ENCODE measurements at regions not wholly inside any gene's neighbourhood (a gene's known extent, or its start where the extent isn't known, plus 50 kb on each side); places are given as distances from the start of the nearest gene placed in this dataset.

DNA sequence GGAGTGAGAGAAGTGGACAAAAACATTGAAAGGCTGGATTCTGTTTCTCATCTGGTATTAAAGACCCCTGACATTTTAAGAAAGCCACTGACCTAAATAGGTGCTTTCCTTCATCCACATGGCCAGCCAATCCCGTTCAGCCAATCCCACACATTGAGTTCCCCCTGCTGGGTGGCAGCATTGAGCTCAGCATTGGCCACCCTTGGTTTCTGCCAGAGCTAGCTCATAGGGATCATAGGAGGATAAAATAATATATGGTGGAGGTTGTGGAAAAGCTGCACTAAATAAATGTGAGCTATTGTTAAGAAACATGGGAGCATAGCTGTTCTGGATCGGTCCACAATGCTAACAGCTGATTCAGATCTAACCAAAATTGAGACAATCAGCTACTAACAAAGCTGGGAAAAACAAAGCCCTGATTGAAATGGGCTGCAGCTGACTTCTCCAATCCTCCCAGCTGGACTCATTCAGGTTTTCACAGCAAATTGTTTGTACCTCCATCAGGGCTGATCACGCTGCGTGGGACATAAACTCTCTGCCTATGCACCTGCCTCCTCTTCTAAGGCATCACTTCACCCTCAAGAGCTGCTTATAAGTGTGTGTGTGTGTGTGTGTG lies 256.5 kb downstream of the EMP1 start:
- DNase-seq (ENCODE audit: low read depth in 1 of 2, low spot score in 1 of 2), result no peak
- Histone ChIP-seq H3K27ac (replicated peaks) (no peak overlapping the region), H3K27me3 (ENCODE audit: insufficient read depth, poor library complexity, severe bottlenecking) (no peaks in the 10 kb centered on the region), H3K4me3 (replicated peaks; ENCODE audit: insufficient read depth, low read length) (no peak overlapping the region)
- TF ChIP-seq, protein P1, sequence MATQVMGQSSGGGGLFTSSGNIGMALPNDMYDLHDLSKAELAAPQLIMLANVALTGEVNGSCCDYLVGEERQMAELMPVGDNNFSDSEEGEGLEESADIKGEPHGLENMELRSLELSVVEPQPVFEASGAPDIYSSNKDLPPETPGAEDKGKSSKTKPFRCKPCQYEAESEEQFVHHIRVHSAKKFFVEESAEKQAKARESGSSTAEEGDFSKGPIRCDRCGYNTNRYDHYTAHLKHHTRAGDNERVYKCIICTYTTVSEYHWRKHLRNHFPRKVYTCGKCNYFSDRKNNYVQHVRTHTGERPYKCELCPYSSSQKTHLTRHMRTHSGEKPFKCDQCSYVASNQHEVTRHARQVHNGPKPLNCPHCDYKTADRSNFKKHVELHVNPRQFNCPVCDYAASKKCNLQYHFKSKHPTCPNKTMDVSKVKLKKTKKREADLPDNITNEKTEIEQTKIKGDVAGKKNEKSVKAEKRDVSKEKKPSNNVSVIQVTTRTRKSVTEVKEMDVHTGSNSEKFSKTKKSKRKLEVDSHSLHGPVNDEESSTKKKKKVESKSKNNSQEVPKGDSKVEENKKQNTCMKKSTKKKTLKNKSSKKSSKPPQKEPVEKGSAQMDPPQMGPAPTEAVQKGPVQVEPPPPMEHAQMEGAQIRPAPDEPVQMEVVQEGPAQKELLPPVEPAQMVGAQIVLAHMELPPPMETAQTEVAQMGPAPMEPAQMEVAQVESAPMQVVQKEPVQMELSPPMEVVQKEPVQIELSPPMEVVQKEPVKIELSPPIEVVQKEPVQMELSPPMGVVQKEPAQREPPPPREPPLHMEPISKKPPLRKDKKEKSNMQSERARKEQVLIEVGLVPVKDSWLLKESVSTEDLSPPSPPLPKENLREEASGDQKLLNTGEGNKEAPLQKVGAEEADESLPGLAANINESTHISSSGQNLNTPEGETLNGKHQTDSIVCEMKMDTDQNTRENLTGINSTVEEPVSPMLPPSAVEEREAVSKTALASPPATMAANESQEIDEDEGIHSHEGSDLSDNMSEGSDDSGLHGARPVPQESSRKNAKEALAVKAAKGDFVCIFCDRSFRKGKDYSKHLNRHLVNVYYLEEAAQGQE (IDR thresholded peaks at IDR 0.05; ENCODE audit: insufficient replicate concordance, low read depth), result no peak
- TF ChIP-seq SPI1 (IDR thresholded peaks at IDR 0.05; ENCODE audit: borderline replicate concordance, low read depth) (no peak), GABPA (IDR thresholded peaks at IDR 0.05; ENCODE audit: low read depth) (no peak), POLR2AphosphoS5 (IDR thresholded peaks at IDR 0.05; ENCODE audit: low read depth) (no peak)
- TF ChIP-seq, protein P2, sequence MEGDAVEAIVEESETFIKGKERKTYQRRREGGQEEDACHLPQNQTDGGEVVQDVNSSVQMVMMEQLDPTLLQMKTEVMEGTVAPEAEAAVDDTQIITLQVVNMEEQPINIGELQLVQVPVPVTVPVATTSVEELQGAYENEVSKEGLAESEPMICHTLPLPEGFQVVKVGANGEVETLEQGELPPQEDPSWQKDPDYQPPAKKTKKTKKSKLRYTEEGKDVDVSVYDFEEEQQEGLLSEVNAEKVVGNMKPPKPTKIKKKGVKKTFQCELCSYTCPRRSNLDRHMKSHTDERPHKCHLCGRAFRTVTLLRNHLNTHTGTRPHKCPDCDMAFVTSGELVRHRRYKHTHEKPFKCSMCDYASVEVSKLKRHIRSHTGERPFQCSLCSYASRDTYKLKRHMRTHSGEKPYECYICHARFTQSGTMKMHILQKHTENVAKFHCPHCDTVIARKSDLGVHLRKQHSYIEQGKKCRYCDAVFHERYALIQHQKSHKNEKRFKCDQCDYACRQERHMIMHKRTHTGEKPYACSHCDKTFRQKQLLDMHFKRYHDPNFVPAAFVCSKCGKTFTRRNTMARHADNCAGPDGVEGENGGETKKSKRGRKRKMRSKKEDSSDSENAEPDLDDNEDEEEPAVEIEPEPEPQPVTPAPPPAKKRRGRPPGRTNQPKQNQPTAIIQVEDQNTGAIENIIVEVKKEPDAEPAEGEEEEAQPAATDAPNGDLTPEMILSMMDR (IDR thresholded peaks at IDR 0.05; ENCODE audit: insufficient read depth, low read length), result no peak

DNA sequence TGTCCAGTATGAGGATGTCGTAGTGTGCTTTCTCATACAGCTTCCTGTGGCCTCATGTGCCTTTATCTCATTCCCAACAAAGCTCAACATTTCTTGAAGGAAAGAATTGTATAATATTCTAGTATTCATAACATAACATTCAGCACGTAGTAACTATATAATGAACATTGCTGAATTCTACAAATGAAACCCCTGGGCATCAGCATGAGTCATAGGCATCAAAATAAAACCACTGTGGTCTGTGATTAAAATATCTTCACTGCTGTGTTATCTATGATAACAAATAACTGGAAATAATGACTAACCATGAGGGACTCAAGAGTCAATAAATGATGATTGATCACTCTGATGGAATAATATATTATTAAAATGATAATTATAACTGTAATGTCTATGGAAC lies 255.2 kb downstream of the EMP1 start:
- H3K27ac ChIP-seq (replicated peaks), result no peak overlapping the region
- no peak overlapping the region for H3K4me3 ChIP-seq (replicated peaks; ENCODE audit: insufficient read depth, low read length)
- no peak for DNase-seq (ENCODE audit: low read depth in 1 of 2, low spot score in 1 of 2)
- no peak for TF ChIP-seq SPI1 (IDR thresholded peaks at IDR 0.05; ENCODE audit: borderline replicate concordance, low read depth)
- TF ChIP-seq POLR2AphosphoS5 (IDR thresholded peaks at IDR 0.05; ENCODE audit: low read depth), result no peak
- no peak for TF ChIP-seq GABPA (IDR thresholded peaks at IDR 0.05; ENCODE audit: low read depth)
- TF ChIP-seq, protein P2 (IDR thresholded peaks at IDR 0.05; ENCODE audit: insufficient read depth, low read length), result no peak
- TF ChIP-seq, protein P1 (IDR thresholded peaks at IDR 0.05; ENCODE audit: insufficient replicate concordance, low read depth), result no peak
- H3K27me3 ChIP-seq (ENCODE audit: insufficient read depth, poor library complexity, severe bottlenecking), result no peaks in the 10 kb centered on the region

DNA sequence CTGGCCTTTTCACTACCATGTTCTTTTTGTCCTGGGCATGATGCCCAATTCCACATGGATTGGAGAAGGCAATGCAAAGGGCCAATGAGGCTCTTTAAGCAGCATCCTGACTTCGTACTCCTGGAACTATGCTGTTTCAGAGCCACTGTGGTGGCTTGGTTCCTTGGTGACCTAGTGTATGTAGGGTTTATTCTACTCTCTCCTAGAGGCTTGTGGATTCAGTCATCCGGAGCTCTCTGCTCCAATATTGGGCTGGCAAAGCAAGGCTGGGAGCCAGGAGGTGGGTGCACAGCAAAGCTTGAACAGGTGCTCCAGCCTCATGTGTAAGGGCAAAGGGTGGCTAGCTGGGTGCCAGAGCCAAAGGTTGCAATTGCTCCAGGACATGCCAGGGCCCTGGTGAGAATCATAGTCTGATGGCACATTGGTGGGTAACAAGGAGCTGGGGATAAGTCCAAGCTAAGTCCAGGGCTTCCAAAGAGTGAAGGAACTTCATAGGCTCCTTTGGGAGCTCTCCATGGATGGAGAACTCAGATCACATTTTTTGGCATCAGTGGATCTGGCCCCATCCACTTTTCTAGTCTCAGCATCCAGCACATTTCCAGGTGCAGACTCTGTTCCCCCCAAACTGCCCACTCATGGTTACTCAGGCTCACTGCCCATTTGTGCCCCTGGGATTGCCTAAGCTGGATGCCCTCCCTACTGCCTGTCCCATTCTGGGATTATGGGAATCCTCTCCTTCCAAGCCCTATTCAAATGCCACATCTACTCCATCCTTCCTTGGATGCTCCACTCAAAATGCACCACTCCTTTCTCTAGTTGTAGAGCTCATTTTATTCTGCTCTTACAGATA lies 253.9 kb downstream of the EMP1 start:
- DNase-seq (ENCODE audit: low read depth in 1 of 2, low spot score in 1 of 2), result no peak
- no peaks in the 10 kb centered on the region for H3K27me3 ChIP-seq (ENCODE audit: insufficient read depth, poor library complexity, severe bottlenecking)
- H3K27ac ChIP-seq (replicated peaks), result no peak overlapping the region
- TF ChIP-seq, protein P2 (IDR thresholded peaks at IDR 0.05; ENCODE audit: insufficient read depth, low read length), result no peak
- TF ChIP-seq SPI1 (IDR thresholded peaks at IDR 0.05; ENCODE audit: borderline replicate concordance, low read depth), result no peak
- TF ChIP-seq, protein P1 (IDR thresholded peaks at IDR 0.05; ENCODE audit: insufficient replicate concordance, low read depth), result no peak
- TF ChIP-seq POLR2AphosphoS5 (IDR thresholded peaks at IDR 0.05; ENCODE audit: low read depth), result no peak
- no peak for TF ChIP-seq GABPA (IDR thresholded peaks at IDR 0.05; ENCODE audit: low read depth)
- H3K4me3 ChIP-seq (replicated peaks; ENCODE audit: insufficient read depth, low read length), result no peak overlapping the region
